Activated CD4-positive, alpha-beta T cell treated with anti-CD3 and anti-CD28 coated beads, Interleukin-2, Interleukin-6, amounts not matched to agents 100 ng/mL and 50 ng/mL, durations not matched to agents 16 hours and 8 hours (primary cell): ENCODE measurements at regions not wholly inside any gene's neighbourhood (a gene's known extent, or its start where the extent isn't known, plus 50 kb on each side); places are given as distances from the start of the nearest gene placed in this dataset.
"Not testable (repeated sequence)": the region's sequence is repeated elsewhere in the genome, so short reads cannot be mapped to it uniquely, and the experiment has no call there.

Experiments
- DNase-seq: peaks from one replicate; pipeline ENCODE4 v3.0.0-alpha.2; 2020

DNA sequence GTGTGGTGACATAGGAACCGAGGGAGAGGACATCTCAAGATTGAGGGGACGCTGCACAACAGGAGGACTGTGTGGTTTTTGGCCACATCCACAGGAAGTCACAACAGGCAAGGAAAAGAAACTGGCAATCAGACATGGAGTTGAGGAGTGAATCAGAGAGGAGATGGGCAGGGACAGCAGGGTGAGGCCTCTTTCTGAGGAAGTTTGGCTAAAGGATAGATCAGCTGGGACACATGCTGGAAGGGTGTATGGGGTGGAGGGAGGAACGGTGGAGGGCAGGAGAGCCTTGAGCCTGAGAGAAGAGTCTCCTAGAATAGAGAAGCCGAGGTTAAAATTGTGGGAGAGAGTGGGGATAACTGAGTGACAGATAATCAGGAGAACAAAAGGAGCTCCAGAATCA lies 75.1 kb upstream of the CIDEA start:
- not testable (repeated sequence) for DNase-seq

- not testable (repeated sequence) for DNase-seq
Measured at GRCh38 chr18:12179697-12180577, 74.2 kb upstream of the CIDEA start.

GRCh38 chr18:12198797-12199196 lies 55.4 kb upstream of the CIDEA start:
- DNase-seq, result not testable (repeated sequence)

DNA sequence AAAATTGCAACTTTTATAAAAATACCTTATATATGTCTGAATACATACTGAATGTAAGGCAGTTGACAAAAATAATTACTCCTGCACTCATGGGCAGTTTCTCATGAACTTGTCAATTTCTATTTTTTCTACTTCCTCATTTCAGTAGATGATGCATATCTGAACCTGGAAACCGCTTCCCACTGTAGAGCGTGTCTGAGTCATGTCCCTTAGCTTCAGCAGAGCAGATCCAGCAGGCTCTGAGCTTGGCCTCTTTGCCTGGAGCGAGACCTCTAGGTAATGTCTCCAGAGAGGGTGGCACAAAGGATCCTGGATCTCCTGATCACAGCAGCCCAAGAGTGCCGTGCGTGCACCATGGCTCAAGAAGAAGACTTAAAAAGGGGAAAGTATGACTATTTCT lies 54.0 kb upstream of the CIDEA start:
- peak; percentile 48 for DNase-seq
